Iris pigment epithelial cell (primary cell): ENCODE measurements at regions not wholly inside any gene's neighbourhood (a gene's known extent, or its start where the extent isn't known, plus 50 kb on each side); places are given as distances from the start of the nearest gene placed in this dataset.
"Not testable (repeated sequence)": the region's sequence is repeated elsewhere in the genome, so short reads cannot be mapped to it uniquely, and the experiment has no call there.

ENCODE experiments used
- DNase-seq: peaks from one replicate; pipeline ENCODE4 v3.0.0-alpha.2; 2011; ENCODE audit warnings: low read depth

- DNase-seq, result no peak
Measured at GRCh38 chr5:53160895-53161294, 51.3 kb upstream of the MOCS2 start.

- DNase-seq, result peak; percentile 67
Measured at GRCh38 chr5:53161876-53162275, 52.3 kb upstream of the MOCS2 start.

DNA sequence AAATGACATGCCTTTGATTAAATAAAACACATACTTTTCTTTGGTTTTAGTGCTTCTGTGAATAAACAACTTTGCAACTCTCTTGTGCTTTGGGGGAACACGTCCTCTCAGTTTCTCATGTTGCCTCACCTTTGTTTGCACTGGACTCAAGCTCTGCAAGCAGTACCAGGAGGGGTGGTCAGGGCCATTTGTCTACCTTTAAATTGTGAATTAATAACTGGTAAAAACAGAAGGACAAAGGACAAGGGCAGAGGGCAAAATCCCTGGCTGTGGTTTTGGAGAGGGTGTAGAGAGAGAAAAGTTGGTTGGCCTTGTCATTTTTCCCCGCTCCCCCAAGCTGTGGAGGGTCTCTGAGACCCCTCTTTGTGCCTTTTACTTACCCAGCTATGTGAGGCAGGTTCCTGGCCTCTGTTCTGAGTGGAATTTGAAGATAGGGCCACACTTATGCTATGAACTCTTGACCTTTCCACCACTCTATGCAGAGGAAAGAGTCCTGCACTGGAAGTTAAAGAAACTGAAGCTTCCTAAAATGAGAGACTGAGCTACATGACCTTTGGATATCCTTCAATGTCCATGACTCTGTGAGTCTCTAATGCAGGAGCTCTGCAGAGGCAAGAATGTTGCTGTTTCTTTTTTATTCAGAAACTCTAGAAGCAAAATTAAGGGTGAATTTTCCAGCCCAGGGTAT, 55.1 kb upstream of the MOCS2 start:
- no peak for DNase-seq

DNA sequence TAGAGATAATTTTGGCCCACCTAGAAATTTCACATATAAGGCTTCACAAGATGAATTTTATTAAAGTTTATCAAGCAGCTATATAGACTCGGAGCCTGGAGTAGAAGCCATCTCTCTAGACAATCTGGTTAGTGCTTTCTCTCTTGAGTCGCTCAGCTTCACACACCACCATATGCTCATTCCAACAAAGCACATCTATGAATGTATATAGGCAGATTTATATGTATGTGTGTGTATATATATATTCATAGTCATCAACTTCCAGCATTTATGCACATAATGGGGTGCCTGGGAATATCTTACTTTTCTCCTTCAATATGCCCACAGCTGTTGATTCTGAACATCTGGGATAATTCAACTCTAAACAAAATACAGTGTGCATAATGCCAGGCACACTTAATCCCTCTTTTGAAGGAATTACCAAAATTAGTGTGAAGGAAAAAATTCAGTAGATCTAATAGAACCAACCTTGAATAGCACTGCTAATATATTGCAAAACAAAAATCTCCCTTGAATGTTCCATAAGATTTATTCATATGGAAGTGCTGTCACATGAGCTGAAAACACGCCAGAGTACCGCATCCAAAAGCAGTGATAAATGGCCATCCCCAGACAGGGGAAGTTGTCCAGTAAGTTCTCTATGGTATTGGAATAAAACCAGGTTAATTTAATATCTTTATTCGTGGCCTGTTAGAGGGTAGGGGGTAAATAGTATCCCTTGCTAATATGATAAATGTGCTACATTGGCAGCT, 56.0 kb upstream of the MOCS2 start:
- no peak for DNase-seq

- no peak for DNase-seq
Measured at GRCh38 chr5:53166183-53166495, 56.6 kb upstream of the MOCS2 start.

DNA sequence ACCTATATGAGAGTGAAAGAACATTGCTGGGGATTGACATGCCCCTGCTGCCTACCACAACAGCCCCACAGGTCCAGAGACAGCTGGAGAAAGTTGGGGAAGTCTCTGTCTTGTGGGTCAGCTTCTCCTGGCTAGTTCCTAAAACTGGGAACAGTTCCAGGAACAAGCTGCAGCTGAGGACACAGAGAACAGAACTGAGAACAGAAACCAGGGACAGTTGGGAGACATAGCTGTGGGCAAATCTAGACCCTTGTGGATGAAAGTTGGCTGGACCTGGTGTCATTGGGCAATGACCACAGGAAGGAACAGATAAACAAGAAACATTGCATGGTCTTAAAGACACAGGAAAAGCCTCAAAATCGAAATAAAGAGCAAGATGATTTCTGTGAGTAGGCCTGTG, 58.3 kb upstream of the MOCS2 start:
- peak; percentile 68 for DNase-seq

DNA sequence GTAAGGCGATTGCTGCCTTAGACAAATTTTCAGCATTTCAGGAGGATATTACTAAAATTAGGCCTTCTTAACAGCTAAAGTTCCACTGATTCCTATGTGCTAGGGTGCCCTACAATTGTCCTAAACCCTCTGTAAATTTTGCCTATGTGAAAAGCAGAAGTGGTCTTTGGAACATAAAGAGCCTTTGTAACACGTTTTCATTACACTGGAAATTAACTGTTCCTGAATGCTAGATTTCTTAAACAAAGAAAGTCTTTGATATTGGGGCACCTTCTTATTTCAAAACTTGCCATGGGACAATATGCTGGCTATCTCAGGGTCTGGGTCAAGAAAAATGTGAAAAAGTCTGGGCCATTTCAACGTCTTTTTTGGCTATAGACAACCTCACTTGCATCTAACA, 60.4 kb upstream of the MOCS2 start:
- DNase-seq, result no peak

GRCh38 chr5:53170746-53171349, 61.3 kb upstream of the MOCS2 start:
- peak; percentile 40 for DNase-seq

GRCh38 chr5:53172073-53172472, 62.5 kb upstream of the MOCS2 start:
- DNase-seq, result not testable (repeated sequence)

GRCh38 chr5:53172630-53173029, 63.1 kb upstream of the MOCS2 start:
- DNase-seq, result no peak

DNA sequence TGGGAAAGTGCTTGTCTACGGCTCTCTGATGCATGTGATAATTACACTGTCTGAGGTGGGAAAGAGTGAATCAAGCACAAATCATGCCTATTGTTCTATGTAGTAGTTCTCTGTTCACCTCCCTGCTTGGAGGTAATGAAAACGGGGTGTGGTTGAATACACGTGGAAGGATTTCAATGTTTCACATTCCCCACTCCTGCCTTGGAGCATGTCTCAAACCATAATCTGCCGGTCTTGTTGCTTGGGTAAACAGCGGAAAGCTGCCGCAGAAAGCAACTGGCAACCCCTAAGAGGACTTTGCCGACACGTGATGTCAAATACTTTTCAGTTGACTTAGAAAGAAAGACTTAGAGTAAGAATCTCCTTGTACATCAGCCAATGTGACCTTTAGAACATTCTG, 63.5 kb upstream of the MOCS2 start:
- DNase-seq, result no peak

GRCh38 chr5:53178830-53179229, 69.3 kb upstream of the MOCS2 start:
- no peak for DNase-seq

DNA sequence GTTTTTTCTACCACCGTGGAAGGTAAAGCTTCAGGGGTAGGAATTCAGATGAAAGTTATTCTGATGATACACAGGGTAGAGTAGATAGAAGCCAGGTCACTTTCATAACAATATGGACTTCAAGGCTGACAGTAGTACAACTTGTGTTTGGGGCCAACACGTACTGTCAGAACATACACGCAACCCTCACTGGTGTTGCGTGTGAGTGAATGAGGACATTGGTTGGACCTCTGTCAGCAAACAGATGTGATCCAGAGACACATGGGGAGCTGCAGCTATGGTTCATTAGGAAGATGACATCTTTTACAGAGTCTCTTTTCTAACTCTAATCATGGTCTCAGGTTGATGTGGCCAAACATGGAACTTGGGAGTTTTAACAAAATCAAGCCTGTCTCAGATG, 70.1 kb upstream of the MOCS2 start:
- no peak for DNase-seq

GRCh38 chr5:53180538-53180937, 71.0 kb upstream of the MOCS2 start:
- no peak for DNase-seq

DNA sequence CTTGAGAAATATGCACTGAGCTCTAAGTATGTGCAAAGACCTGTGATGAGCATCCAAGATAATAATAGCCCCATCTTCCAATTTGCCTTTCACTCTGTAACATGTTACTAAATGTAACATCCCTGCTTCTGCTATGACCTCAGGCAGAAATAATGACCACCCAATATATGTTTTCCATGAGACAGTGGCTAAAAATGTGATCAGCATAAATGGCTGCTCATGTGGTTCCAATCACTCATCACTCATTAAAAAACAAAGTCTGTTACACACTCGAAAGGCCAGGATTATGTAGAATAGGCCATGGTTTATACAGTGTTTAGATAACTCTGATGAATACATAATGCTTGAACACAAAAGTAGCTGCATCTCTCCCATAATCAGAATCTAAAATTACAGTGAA, 71.4 kb upstream of the MOCS2 start:
- DNase-seq, result no peak

DNA sequence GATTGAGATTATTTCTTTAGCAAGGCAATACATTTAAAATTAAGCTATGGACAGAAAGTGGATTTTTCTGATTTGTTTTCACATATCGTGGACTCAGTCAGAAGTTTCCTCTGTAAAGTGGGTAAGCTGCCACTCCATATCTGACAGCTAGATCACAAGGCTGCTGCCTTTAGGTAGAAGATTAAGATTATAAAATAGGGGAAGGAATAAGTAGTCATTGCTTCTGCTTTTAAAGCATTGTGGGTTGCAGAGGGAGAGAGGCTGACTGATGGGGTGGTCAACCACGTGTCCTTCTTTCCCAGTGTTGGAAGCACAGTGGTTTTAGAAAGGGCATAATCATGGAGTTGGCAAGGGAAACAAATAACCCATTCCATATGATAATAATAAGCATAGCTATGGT, 74.3 kb upstream of the MOCS2 start:
- no peak for DNase-seq

DNA sequence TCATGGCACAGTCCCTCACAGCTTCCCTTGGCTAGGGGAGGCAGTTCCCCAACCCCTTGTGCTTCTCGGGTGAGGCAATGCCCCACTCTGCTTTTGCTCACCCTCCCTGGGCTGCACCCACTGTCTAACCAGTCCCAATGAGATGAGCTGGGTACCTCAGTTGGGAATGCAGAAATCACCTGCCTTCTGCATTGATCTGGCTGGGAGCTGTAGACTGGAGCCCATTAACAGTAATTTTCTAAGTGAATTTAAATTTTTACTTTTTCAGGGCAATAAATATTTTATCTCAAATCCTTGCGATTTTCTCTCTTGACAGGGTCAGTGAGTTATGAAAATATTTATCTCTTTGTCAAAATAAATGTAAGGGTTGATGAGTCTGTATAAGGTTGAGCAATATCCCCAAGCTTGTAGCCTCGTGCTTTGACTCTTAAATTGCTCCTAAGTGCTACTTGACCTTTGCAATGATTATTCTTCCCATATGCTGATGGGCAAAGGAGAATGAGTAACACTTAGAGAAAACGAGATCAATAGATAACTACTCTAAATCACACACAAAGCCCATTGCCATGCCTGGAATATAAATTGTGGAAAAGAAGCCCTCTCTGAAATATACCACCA, 82.1 kb upstream of the MOCS2 start:
- DNase-seq, result peak; percentile 64

DNA sequence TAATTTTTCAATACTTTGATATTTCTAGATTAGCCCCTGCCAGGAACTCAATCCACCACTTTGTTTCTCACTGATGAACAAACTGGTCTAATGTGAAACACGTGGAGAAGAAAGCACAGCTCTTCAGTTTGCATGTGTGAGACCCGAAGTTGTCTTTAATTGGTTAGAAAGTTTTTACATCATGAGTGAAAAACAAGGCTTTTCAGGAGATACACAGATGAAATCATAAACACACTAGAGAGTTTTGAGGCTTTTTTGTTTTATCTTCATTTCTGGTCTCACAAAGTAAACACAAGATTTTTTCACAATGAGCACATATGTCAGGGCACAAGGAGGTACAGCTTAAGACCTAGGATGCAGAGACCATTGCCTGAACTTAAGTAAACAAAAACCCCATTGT, 84.5 kb upstream of the MOCS2 start:
- peak; percentile 69 for DNase-seq

GRCh38 chr5:53199882-53200281, 90.3 kb upstream of the MOCS2 start:
- DNase-seq, result no peak

DNA sequence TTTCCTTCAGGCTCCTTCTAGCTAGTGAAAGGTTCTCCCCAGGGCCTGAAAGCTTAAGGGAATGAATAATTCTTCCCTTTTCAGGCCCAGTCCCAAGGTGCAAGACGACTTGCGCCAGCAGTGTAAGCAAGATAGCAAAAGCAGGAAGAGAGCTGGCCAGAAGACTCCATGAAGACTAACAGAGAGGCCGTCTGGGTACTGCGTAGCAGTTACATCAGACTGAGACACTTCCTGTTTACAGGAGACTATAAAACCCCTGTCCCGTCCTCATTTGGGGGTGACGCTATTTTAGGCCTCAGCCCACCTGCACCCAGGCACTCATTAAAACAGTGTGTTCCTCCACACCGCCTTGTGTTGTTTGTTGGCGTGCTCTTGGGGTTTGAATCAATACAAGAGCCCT, 90.7 kb upstream of the MOCS2 start:
- peak; percentile 38 for DNase-seq

DNA sequence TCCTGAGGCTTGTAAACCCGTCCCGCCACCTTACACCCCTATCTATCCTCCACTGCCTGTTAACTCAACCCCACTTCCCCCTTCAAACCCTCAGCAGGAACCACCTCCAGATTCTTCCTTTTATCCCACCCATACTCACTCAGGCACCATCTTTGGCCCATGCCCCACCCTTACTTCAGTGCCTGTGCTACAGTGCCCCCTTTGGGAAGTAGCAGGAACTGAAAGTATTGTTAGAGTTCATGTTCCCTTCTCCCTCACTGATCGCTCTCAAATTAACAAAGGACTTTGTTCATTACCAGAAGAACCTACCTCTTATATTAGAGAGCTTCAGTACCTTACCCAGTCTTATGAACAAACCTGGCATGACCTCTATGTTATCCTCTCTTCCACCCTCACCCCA, 92.2 kb upstream of the MOCS2 start:
- DNase-seq, result no peak

DNA sequence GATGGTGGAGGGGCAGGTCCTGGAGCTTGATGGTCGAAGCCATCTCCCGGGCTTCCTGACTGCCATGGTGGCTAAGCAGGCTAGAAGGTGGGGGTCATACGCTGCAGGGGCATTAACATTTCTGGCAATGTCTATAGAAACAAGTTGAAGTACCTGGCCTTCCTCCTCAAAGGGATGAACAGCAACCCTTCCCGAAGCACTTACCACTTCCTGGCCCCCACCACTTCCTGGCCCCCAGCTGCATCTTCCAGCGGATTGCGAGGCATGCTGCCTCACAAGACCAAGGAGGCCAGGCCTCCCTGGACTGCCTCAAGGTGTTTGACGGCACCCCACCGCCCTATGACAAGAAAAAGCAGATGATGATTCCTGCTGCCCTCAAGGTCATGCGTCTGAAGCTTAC, 97.0 kb upstream of the MOCS2 start:
- no peak for DNase-seq

DNA sequence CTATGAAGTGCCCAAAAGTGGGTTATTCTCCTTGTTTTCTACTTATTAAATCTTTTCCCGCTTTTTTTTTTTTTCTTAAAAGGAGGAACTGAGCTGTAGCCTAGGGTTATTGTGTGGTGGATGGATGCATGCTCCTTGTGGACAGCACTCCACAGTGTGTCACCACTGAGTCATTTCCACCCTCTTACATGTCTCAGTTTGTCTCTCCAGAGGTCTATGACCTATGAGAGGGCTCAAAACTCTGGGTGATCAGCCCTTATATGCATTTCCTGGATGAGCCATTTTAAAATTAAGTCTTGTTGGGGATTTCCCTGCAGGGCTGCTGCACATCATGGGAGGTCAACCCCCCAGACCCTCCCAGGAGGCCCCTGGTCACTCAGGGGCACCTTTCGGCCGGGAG, 102.2 kb upstream of the MOCS2 start:
- peak; percentile 70 for DNase-seq
